ENCODE measurements at regions not wholly inside any gene's neighbourhood (a gene's known extent, or its start where the extent isn't known, plus 50 kb on each side); places are given as distances from the start of the nearest gene placed in this dataset.

- TF ChIP-seq CTCF (IDR thresholded peaks at IDR 0.05; ENCODE audit: poor library complexity) (no peak), EZH2 (IDR thresholded peaks at IDR 0.05; ENCODE audit: borderline replicate concordance) (no peak), EZH2phosphoT487 (IDR thresholded peaks at IDR 0.05; ENCODE audit: low read depth, severe bottlenecking, unreplicated experiment) (no peak)
These were observed 228.6 kb upstream of the PIEZO2 start for GRCh38 chr18:11377766-11378540.

All from hepatocyte (in vitro differentiated cells).